ENCODE measurements at regions not wholly inside any gene's neighbourhood (a gene's known extent, or its start where the extent isn't known, plus 50 kb on each side); places are given as distances from the start of the nearest gene placed in this dataset.
"Not testable (repeated sequence)": the region's sequence is repeated elsewhere in the genome, so short reads cannot be mapped to it uniquely, and the experiment has no call there.

DNA sequence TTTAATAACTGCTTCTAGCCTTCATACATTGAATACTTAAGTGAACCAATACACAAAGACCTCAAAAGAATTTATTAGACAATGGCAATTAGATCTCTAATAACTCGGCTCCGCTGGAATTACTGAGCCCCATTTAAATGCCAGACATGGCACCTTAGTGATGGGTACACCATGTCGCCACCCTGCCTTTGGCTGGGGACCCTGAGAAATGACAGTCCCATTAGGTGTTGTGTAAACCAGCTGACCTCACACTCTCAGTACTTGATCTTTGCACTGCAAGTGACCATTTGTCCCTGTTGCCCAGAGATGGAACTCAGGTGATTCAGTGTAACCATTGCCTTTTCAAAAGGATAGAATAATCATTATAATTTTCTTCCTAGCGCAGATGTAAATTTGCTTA, 144.6 kb upstream of the SMARCAD1 start:
- no peak for TF ChIP-seq POLR2A (IDR thresholded peaks at IDR 0.05)
- TF ChIP-seq CTCF (IDR thresholded peaks at IDR 0.05) = no peak
- Histone ChIP-seq H3K4me3 (no peak overlapping the region), H3K9me3 (no peaks in the 10 kb centered on the region), H3K27ac (no peak overlapping the region), H3K4me1 (no peaks in the 10 kb centered on the region), H3K27me3 (no peaks in the 10 kb centered on the region), H3K36me3 (no peaks in the 10 kb centered on the region)
- no peak for DNase-seq

DNA sequence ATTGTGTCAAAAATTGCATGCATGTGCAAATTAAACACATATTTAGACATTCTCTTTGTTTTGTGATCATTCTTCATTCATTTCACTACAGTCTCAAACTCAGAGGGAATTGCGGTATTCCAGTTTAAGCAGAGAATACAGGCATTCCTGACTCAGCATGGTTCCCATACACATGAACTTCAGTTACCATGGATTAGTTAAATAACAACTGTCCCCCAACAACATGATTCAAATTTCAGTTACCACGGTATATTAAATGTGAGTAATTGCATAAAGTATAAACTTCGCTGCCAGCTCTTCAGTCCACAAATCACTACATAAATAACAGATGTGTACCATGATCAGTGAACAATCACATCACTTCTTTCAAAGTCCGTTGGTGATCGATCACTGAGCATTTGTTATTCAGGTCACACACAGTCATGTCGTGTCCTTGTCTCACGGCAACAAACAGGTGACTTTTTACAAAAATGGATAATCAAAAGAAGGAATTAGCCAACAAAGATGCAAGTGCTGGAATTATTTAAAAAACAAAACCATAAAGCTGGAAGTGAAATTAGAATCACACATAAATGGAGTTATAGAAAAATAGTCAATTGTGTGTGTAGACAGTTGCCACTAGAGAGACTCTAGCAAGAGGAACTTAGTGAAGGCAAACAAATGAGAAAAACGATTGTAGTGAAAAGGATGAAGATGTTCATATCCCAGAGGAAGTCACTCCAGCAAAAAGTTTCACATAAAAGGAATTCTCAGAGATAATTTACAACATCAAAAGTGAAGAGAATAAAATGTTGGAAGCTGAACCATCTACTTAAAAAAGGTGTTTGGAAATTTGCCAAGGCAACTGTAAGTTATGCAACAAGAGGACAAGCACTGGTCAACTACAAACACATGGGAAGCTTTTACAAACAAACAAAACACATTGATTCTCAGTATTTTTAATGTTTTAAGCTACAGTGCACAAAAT, 138.6 kb upstream of the SMARCAD1 start:
- TF ChIP-seq POLR2A (IDR thresholded peaks at IDR 0.05) = no peak
- no peak for TF ChIP-seq CTCF (IDR thresholded peaks at IDR 0.05)
- Histone ChIP-seq H3K4me1 (no peaks in the 10 kb centered on the region), H3K4me3 (no peak overlapping the region), H3K36me3 (no peaks in the 10 kb centered on the region), H3K27me3 (no peaks in the 10 kb centered on the region), H3K27ac (no peak overlapping the region), H3K9me3 (no peaks in the 10 kb centered on the region)
- DNase-seq = no peak

DNA sequence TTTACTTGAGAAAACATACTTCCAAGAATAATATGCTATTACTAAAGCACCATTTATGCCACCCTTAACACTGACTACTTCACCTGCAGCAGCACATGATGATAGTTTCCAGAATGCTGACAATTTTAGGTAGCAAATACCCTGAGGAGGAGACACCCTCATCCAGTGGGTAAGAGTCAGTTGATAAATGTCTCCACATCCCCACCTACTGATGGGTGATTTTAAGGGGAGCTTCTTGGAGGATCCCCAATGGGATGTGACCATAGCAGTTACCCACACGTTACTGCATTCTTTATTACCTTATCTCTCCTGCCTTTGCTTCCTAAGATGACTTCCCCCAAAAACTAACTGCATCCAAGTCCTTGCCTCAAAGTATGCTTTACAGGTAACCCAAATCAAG, 131.2 kb upstream of the SMARCAD1 start:
- Histone ChIP-seq H3K9me3 (peaks cover 0 to 9% (median 0%) of the 10 kb centered on the region in 4 donors), H3K27me3 (no peaks in the 10 kb centered on the region), H3K4me1 (no peaks in the 10 kb centered on the region), H3K4me3 (no peak overlapping the region), H3K27ac (no peak overlapping the region), H3K36me3 (no peaks in the 10 kb centered on the region)
- TF ChIP-seq CTCF (IDR thresholded peaks at IDR 0.05) = no peak
- TF ChIP-seq POLR2A (IDR thresholded peaks at IDR 0.05) = no peak
- DNase-seq = no peak

- no peak for DNase-seq
- H3K36me3 ChIP-seq = no peaks in the 10 kb centered on the region
- no peaks in the 10 kb centered on the region for H3K27me3 ChIP-seq
- H3K9me3 ChIP-seq = peaks cover 0 to 9% (median 0%) of the 10 kb centered on the region in 4 donors
- no peak for TF ChIP-seq POLR2A (IDR thresholded peaks at IDR 0.05)
- no peak for TF ChIP-seq CTCF (IDR thresholded peaks at IDR 0.05)
- no peaks in the 10 kb centered on the region for H3K4me1 ChIP-seq
- no peak overlapping the region for H3K4me3 ChIP-seq
- H3K27ac ChIP-seq = no peak overlapping the region
These were observed 123.5 kb upstream of the SMARCAD1 start for GRCh38 chr4:94084155-94084554.

- not testable (repeated sequence) for H3K27me3 ChIP-seq, H3K9me3 ChIP-seq, H3K4me1 ChIP-seq, DNase-seq, H3K4me3 ChIP-seq, H3K27ac ChIP-seq, H3K36me3 ChIP-seq
These were observed 108.5 kb upstream of the SMARCAD1 start for GRCh38 chr4:94099141-94099540.

GRCh38 chr4:94112644-94113043, 95.0 kb upstream of the SMARCAD1 start:
- no peaks in the 10 kb centered on the region for H3K4me1 ChIP-seq
- no peaks in the 10 kb centered on the region for H3K27me3 ChIP-seq
- H3K4me3 ChIP-seq = no peak overlapping the region
- H3K9me3 ChIP-seq = no peaks in the 10 kb centered on the region
- DNase-seq = no peak
- TF ChIP-seq POLR2A (IDR thresholded peaks at IDR 0.05) (no peak), CTCF (IDR thresholded peaks at IDR 0.05) (no peak)
- no peak overlapping the region for H3K27ac ChIP-seq
- H3K36me3 ChIP-seq = no peaks in the 10 kb centered on the region
